ENCODE measurements at regions not wholly inside any gene's neighbourhood (a gene's known extent, or its start where the extent isn't known, plus 50 kb on each side); places are given as distances from the start of the nearest gene placed in this dataset.
"Not testable (repeated sequence)": the region's sequence is repeated elsewhere in the genome, so short reads cannot be mapped to it uniquely, and the experiment has no call there.

GRCh38 chr21:9737871-9738515 lies 783.4 kb upstream of the TPTE start:
- H3K36me3 ChIP-seq (ENCODE audit: control insufficient read depth in 1 of 2, insufficient read depth in 2 of 2, low read length in 1 of 2); H3K4me1 ChIP-seq (ENCODE audit: control insufficient read depth in 1 of 2, insufficient read depth in 2 of 2, low read length in 2 of 2); ATAC-seq (ENCODE audit: low FRiP score); intact Hi-C loops (cut with DNase I); H3K27me3 ChIP-seq (ENCODE audit: control insufficient read depth in 1 of 2, insufficient read depth in 2 of 2, low read length in 1 of 2); DNase-seq; H3K27ac ChIP-seq (ENCODE audit: low read depth in 1 of 2, low read length in 2 of 2); H3K4me3 ChIP-seq (ENCODE audit: low read length in 2 of 2): not testable (repeated sequence)
- peaks cover 10% of the 10 kb centered on the region for H3K9me3 ChIP-seq (ENCODE audit: control insufficient read depth, low read length)
- WGBS, 2 donors = 53 to 56% methylated on average over 5 of the region's 5 CpGs

- no peak overlapping the region for H3K4me3 ChIP-seq (ENCODE audit: low read length in 2 of 2)
- H3K4me1 ChIP-seq (ENCODE audit: control insufficient read depth in 1 of 2, insufficient read depth in 2 of 2, low read length in 2 of 2) = no peaks in the 10 kb centered on the region
- no peaks in the 10 kb centered on the region for H3K36me3 ChIP-seq (ENCODE audit: control insufficient read depth in 1 of 2, insufficient read depth in 2 of 2, low read length in 1 of 2)
- H3K9me3 ChIP-seq (ENCODE audit: control insufficient read depth, low read length) = peaks cover 10% of the 10 kb centered on the region
- no peak overlapping the region for H3K27ac ChIP-seq (ENCODE audit: low read depth in 1 of 2, low read length in 2 of 2)
- peaks cover 0 to 1% of the 10 kb centered on the region in 2 donors for H3K27me3 ChIP-seq (ENCODE audit: control insufficient read depth in 1 of 2, insufficient read depth in 2 of 2, low read length in 1 of 2)
- WGBS, 2 donors = 36 to 40% methylated on average over 2 of the region's 2 CpGs
- intact Hi-C loops (cut with DNase I) = no loop called here
- ATAC-seq (ENCODE audit: low FRiP score) = peak; percentile 64
- no peak for DNase-seq
Measured at GRCh38 chr21:9738527-9738926, 782.9 kb upstream of the TPTE start.

GRCh38 chr21:9739240-9739639 lies 782.1 kb upstream of the TPTE start:
- ATAC-seq (ENCODE audit: low FRiP score) (no peak), DNase-seq (no peak)
- intact Hi-C loops (cut with DNase I) = no loop called here
- Histone ChIP-seq H3K9me3 (ENCODE audit: control insufficient read depth, low read length) (peaks cover 10% of the 10 kb centered on the region), H3K4me1 (ENCODE audit: control insufficient read depth in 1 of 2, insufficient read depth in 2 of 2, low read length in 2 of 2) (no peaks in the 10 kb centered on the region), H3K36me3 (ENCODE audit: control insufficient read depth in 1 of 2, insufficient read depth in 2 of 2, low read length in 1 of 2) (no peaks in the 10 kb centered on the region), H3K27ac (ENCODE audit: low read depth in 1 of 2, low read length in 2 of 2) (no peak overlapping the region), H3K27me3 (ENCODE audit: control insufficient read depth in 1 of 2, insufficient read depth in 2 of 2, low read length in 1 of 2) (peaks cover 0 to 1% of the 10 kb centered on the region in 2 donors), H3K4me3 (ENCODE audit: low read length in 2 of 2) (no peak overlapping the region)
- 51 to 53% methylated on average over 3 of the region's 3 CpGs for WGBS, 2 donors

- 63 to 66% methylated on average over 8 of the region's 8 CpGs for WGBS, 2 donors
- ATAC-seq (ENCODE audit: low FRiP score); H3K36me3 ChIP-seq (ENCODE audit: control insufficient read depth in 1 of 2, insufficient read depth in 2 of 2, low read length in 1 of 2); H3K9me3 ChIP-seq (ENCODE audit: control insufficient read depth, low read length); H3K4me3 ChIP-seq (ENCODE audit: low read length in 2 of 2); H3K27me3 ChIP-seq (ENCODE audit: control insufficient read depth in 1 of 2, insufficient read depth in 2 of 2, low read length in 1 of 2); DNase-seq; intact Hi-C loops (cut with DNase I); H3K4me1 ChIP-seq (ENCODE audit: control insufficient read depth in 1 of 2, insufficient read depth in 2 of 2, low read length in 2 of 2); H3K27ac ChIP-seq (ENCODE audit: low read depth in 1 of 2, low read length in 2 of 2): not testable (repeated sequence)
Measured at GRCh38 chr21:9740177-9740941, 781.0 kb upstream of the TPTE start.

- H3K36me3 ChIP-seq (ENCODE audit: control insufficient read depth in 1 of 2, insufficient read depth in 2 of 2, low read length in 1 of 2); DNase-seq; H3K27ac ChIP-seq (ENCODE audit: low read depth in 1 of 2, low read length in 2 of 2); ATAC-seq (ENCODE audit: low FRiP score); H3K4me3 ChIP-seq (ENCODE audit: low read length in 2 of 2); H3K9me3 ChIP-seq (ENCODE audit: control insufficient read depth, low read length); H3K27me3 ChIP-seq (ENCODE audit: control insufficient read depth in 1 of 2, insufficient read depth in 2 of 2, low read length in 1 of 2); H3K4me1 ChIP-seq (ENCODE audit: control insufficient read depth in 1 of 2, insufficient read depth in 2 of 2, low read length in 2 of 2); intact Hi-C loops (cut with DNase I): not testable (repeated sequence)
- WGBS, 2 donors = 55 to 62% methylated on average over 8 of the region's 8 CpGs
Measured at GRCh38 chr21:9740991-9741742, 780.2 kb upstream of the TPTE start.

- H3K36me3 ChIP-seq (ENCODE audit: control insufficient read depth in 1 of 2, insufficient read depth in 2 of 2, low read length in 1 of 2); intact Hi-C loops (cut with DNase I); DNase-seq; H3K4me1 ChIP-seq (ENCODE audit: control insufficient read depth in 1 of 2, insufficient read depth in 2 of 2, low read length in 2 of 2); H3K4me3 ChIP-seq (ENCODE audit: low read length in 2 of 2); ATAC-seq (ENCODE audit: low FRiP score); H3K27ac ChIP-seq (ENCODE audit: low read depth in 1 of 2, low read length in 2 of 2); H3K9me3 ChIP-seq (ENCODE audit: control insufficient read depth, low read length); H3K27me3 ChIP-seq (ENCODE audit: control insufficient read depth in 1 of 2, insufficient read depth in 2 of 2, low read length in 1 of 2): not testable (repeated sequence)
- WGBS, 2 donors = 79 to 80% methylated on average over 10 of the region's 10 CpGs
Measured at GRCh38 chr21:9743566-9743965, 777.8 kb upstream of the TPTE start.

GRCh38 chr21:9744166-9744565 lies 777.2 kb upstream of the TPTE start:
- H3K9me3 ChIP-seq (ENCODE audit: control insufficient read depth, low read length); H3K4me3 ChIP-seq (ENCODE audit: low read length in 2 of 2); H3K27me3 ChIP-seq (ENCODE audit: control insufficient read depth in 1 of 2, insufficient read depth in 2 of 2, low read length in 1 of 2); DNase-seq; intact Hi-C loops (cut with DNase I); H3K27ac ChIP-seq (ENCODE audit: low read depth in 1 of 2, low read length in 2 of 2); H3K36me3 ChIP-seq (ENCODE audit: control insufficient read depth in 1 of 2, insufficient read depth in 2 of 2, low read length in 1 of 2); H3K4me1 ChIP-seq (ENCODE audit: control insufficient read depth in 1 of 2, insufficient read depth in 2 of 2, low read length in 2 of 2): not testable (repeated sequence)
- WGBS, 2 donors = 29 to 32% methylated on average over 4 of the region's 4 CpGs
- peak; percentile 1 for ATAC-seq (ENCODE audit: low FRiP score)

- H3K27ac ChIP-seq (ENCODE audit: low read depth in 1 of 2, low read length in 2 of 2); H3K9me3 ChIP-seq (ENCODE audit: control insufficient read depth, low read length); H3K36me3 ChIP-seq (ENCODE audit: control insufficient read depth in 1 of 2, insufficient read depth in 2 of 2, low read length in 1 of 2); H3K27me3 ChIP-seq (ENCODE audit: control insufficient read depth in 1 of 2, insufficient read depth in 2 of 2, low read length in 1 of 2); intact Hi-C loops (cut with DNase I); H3K4me1 ChIP-seq (ENCODE audit: control insufficient read depth in 1 of 2, insufficient read depth in 2 of 2, low read length in 2 of 2); DNase-seq; H3K4me3 ChIP-seq (ENCODE audit: low read length in 2 of 2): not testable (repeated sequence)
- ATAC-seq (ENCODE audit: low FRiP score) = peak; percentile 1
- WGBS, 2 donors = 54 to 58% methylated on average over 4 of the region's 4 CpGs
Measured at GRCh38 chr21:9744593-9744992, 776.8 kb upstream of the TPTE start.

All from aorta (tissue), 5 donors.